ENCODE measurements at regions not wholly inside any gene's neighbourhood (a gene's known extent, or its start where the extent isn't known, plus 50 kb on each side); places are given as distances from the start of the nearest gene placed in this dataset.

GRCh38 chr3:162077108-162077507, 580.5 kb downstream of the OTOL1 start:
- Histone ChIP-seq H3K79me2 (ENCODE audit: insufficient read depth, low read length) (no peaks in the 10 kb centered on the region), H3K56ac (ENCODE audit: insufficient read length, low read depth, low read length) (no peak overlapping the region), H3K4ac (ENCODE audit: low read depth, low read length) (no peak overlapping the region), H2BK12ac (ENCODE audit: insufficient read length, low read depth, low read length) (no peak overlapping the region), H3K23ac (ENCODE audit: insufficient read length, low read depth, low read length) (no peak overlapping the region), H3K9ac (ENCODE audit: extremely low read depth, insufficient read length, low read length) (no peak overlapping the region), H3K18ac (ENCODE audit: insufficient read length, low read depth, low read length) (no peak overlapping the region), H3K4me2 (ENCODE audit: insufficient read depth, insufficient read length, low read length) (no peak overlapping the region), H4K5ac (ENCODE audit: insufficient read length, low read depth, low read length) (no peak overlapping the region), H3K27ac (ENCODE audit: insufficient read length, low read depth, low read length) (no peak overlapping the region), H3K14ac (ENCODE audit: insufficient read depth, low read length) (no peak overlapping the region), H4K91ac (ENCODE audit: insufficient read length, low read depth, low read length) (no peak overlapping the region), H2AFZ (ENCODE audit: low read length) (no peak overlapping the region), H2BK20ac (ENCODE audit: low read depth, low read length, poor library complexity, severe bottlenecking) (no peak overlapping the region), H3K9me3 (ENCODE audit: control insufficient read depth, low read depth, low read length) (no peaks in the 10 kb centered on the region), H3K23me2 (ENCODE audit: insufficient read length, low read depth, low read length, poor library complexity, severe bottlenecking) (no peaks in the 10 kb centered on the region), H4K8ac (replicated peaks; ENCODE audit: insufficient read length, low read depth, low read length) (no peak overlapping the region), H2BK15ac (ENCODE audit: low read depth, low read length) (no peak overlapping the region), H4K20me1 (ENCODE audit: control insufficient read depth, insufficient read depth, insufficient read length) (no peaks in the 10 kb centered on the region), H2BK5ac (ENCODE audit: insufficient read length, low read length) (no peak overlapping the region), H3T11ph (ENCODE audit: low read length) (no peak overlapping the region), H3K27me3 (ENCODE audit: insufficient read depth, low read length) (no peaks in the 10 kb centered on the region), H2BK120ac (ENCODE audit: low read depth, low read length, poor library complexity, severe bottlenecking) (no peak overlapping the region), H3K79me1 (ENCODE audit: insufficient read depth, low read depth, low read length, poor library complexity, severe bottlenecking) (no peaks in the 10 kb centered on the region), H2AK5ac (ENCODE audit: insufficient read length, low read length) (no peak overlapping the region), H3K4me1 (ENCODE audit: insufficient read depth, low read length) (no peaks in the 10 kb centered on the region)
- WGBS (ENCODE audit: extremely low coverage, insufficient read length, low lambda C conversion rate): no CpG with 5 or more reads among the region's 3 CpGs
- TF ChIP-seq CTCF (conservative IDR thresholded peaks at IDR 0.05): no peak
- Mint-ChIP-seq H3K4me3 (no peak overlapping the region), H3K36me3 (ENCODE audit: insufficient read depth in 1 of 3, low read depth in 3 of 3) (no peaks in the 10 kb centered on the region), H3K27ac (no peak overlapping the region), H3K9me3 (no peaks in the 10 kb centered on the region), H3K27me3 (ENCODE audit: low read depth) (no peaks in the 10 kb centered on the region), H3K4me1 (peaks cover 0 to under 1% of the 10 kb centered on the region in 2 experiments; a peak in 1 of 4 replicates)
- DNase-seq: no peak

All from H9 (cell line).